K562 (cell line): ENCODE measurements at regions not wholly inside any gene's neighbourhood (a gene's known extent, or its start where the extent isn't known, plus 50 kb on each side); places are given as distances from the start of the nearest gene placed in this dataset.

ENCODE experiments used
- ATAC-seq: fragments of 200-7000 bp; cut with Tn5 transposase; 3 replicates; pipeline ENCODE4 v1.9.1; 2020; ENCODE audit warnings: moderate library complexity
- BruUV-seq: library from RNA; stranded (reverse); fragments of 400-500 nt; replicated peaks from 2 replicates; lab custom pipeline; 2021; lab: Mats Ljungman, UMichigan
- CTCF ChIA-PET: fragments of 300-600 bp; formaldehyde crosslinking; extraction: SDS; loops from one replicate; lab custom pipeline; 2021; ENCODE audit warnings: low intra/inter-chr PET ratio; lab: Yijun Ruan, JAX
- POLR2A ChIA-PET: fragments of 300-600, 350-650 bp; sonication (Branson Sonifier 250); formaldehyde crosslinking; extraction: SDS; loops from one replicate; lab custom pipeline; 2021; ENCODE audit warnings: antibody characterized with exemption, inconsistent platforms; lab: Yijun Ruan, JAX
- DNase-seq, 4 experiments: peaks; one replicate each; pipeline versions ENCODE4 v3.0.0 to v3.0.0-alpha.2; 2011 to 2018; ENCODE audit warnings: low spot score in 3 of 4, mixed read lengths in 3 of 4; ENCODE audit errors: extremely low read depth in 1 of 4
- FAIRE-seq: peaks from 2 replicates; lab custom pipeline; 2011; peaks lifted over from hg19 to GRCh38; lab: Jason Lieb, UNC
- H2AFZ ChIP-seq: 2 replicates; pipeline ENCODE4 v1.6.0; 2011; ENCODE audit warnings: low read depth, low read length, control low read depth, inconsistent platforms
- H3K27ac ChIP-seq: fragments of 200-600 bp; 3 replicates; pipeline ENCODE4 v1.8.0; 2011; ENCODE audit warnings: low read depth, mild to moderate bottlenecking, control low read depth, inconsistent platforms, low read length, moderate library complexity, mixed read lengths; ENCODE audit errors: extremely low read depth
- H3K27me3 ChIP-seq, 2 experiments: fragments of 300-600 bp in 1 of 2; 2 replicates in 1 of 2; 3 replicates in 1 of 2; pipeline versions ENCODE4 v1.6.0 to v1.8.0; 2011; ENCODE audit warnings: inconsistent platforms in 2 of 2, low read length in 2 of 2, mild to moderate bottlenecking in 1 of 2, mixed read lengths in 1 of 2, moderate library complexity in 1 of 2; ENCODE audit not compliant: control insufficient read depth in 2 of 2, insufficient read depth in 2 of 2
- H3K36me3 ChIP-seq: fragments of 300-600 bp; 3 replicates; pipeline ENCODE4 v1.8.0; 2011; ENCODE audit warnings: mild to moderate bottlenecking, low read length, inconsistent platforms; ENCODE audit not compliant: control insufficient read depth, insufficient read depth
- H3K4me1 ChIP-seq, 2 experiments: fragments of 200-600 bp in 1 of 2; replicated peaks in 1 of 2; 2 replicates in 1 of 2; 3 replicates in 1 of 2; pipeline versions ENCODE4 v1.5.1 to v1.8.0; 2011; ENCODE audit warnings: inconsistent platforms in 2 of 2, low read length in 2 of 2, mild to moderate bottlenecking in 1 of 2, mixed read lengths in 1 of 2, moderate library complexity in 1 of 2; ENCODE audit not compliant: control insufficient read depth in 2 of 2, insufficient read depth in 2 of 2
- H3K4me2 ChIP-seq: 2 replicates; pipeline ENCODE4 v1.6.1; 2011; ENCODE audit warnings: low read length, control low read depth, inconsistent platforms, mixed read lengths; ENCODE audit not compliant: insufficient read depth
- H3K4me3 ChIP-seq: fragments of 200-600 bp; sonication (generic), shearing (Covaris generic); 2 replicates; pipeline ENCODE4 v1.5.1; 2016; ENCODE audit warnings: control low read depth, inconsistent platforms
- H3K79me2 ChIP-seq: fragments of 200-600 bp; 3 replicates; pipeline ENCODE4 v1.8.0; 2011; ENCODE audit warnings: low read length, inconsistent platforms; ENCODE audit not compliant: control insufficient read depth, insufficient read depth
- H3K9ac ChIP-seq, 2 experiments: 2 replicates each; pipeline versions ENCODE4 v1.6.0 to v1.6.1; 2011; ENCODE audit warnings: low read depth in 2 of 2, low read length in 2 of 2, control low read depth in 1 of 2, inconsistent platforms in 1 of 2, mild to moderate bottlenecking in 1 of 2, mixed read lengths in 1 of 2; ENCODE audit not compliant: insufficient read depth in 1 of 2
- H3K9me1 ChIP-seq: one replicate; pipeline ENCODE4 v1.6.0; 2011; ENCODE audit warnings: inconsistent platforms, mild to moderate bottlenecking, low read length, moderate library complexity; ENCODE audit not compliant: control insufficient read depth, insufficient read depth
- H3K9me3 ChIP-seq: replicated peaks from 2 replicates; pipeline ENCODE4 v1.5.1; 2011; ENCODE audit warnings: low read depth, low read length, inconsistent platforms; ENCODE audit not compliant: control insufficient read depth, insufficient read depth
- H4K20me1 ChIP-seq: replicated peaks from 2 replicates; pipeline ENCODE4 v1.6.1; 2011; ENCODE audit warnings: low read length, inconsistent platforms, mixed read lengths; ENCODE audit not compliant: control insufficient read depth, insufficient read depth
- KAT7 ChIP-seq: sonication (generic); formaldehyde crosslinking; IDR thresholded peaks from 2 replicates; pipeline ENCODE4 v1.8.0; 2022; ENCODE audit warnings: missing genetic modification reagents, mild to moderate bottlenecking, borderline replicate concordance
- NCOA4 ChIP-seq: fragments of 450-650 bp; IDR thresholded peaks from 2 replicates; pipeline ENCODE4 v1.6.1; 2018; ENCODE audit warnings: mild to moderate bottlenecking; ENCODE audit not compliant: partially characterized antibody
- SMAD2 ChIP-seq: fragments of 150-350 bp; IDR thresholded peaks from 2 replicates; pipeline ENCODE4 v1.6.1; 2014; ENCODE audit warnings: low read depth, mild to moderate bottlenecking, low read length
- TCF7 ChIP-seq: sonication (generic); IDR thresholded peaks from 2 replicates; pipeline ENCODE4 v1.6.1; 2016; ENCODE audit warnings: antibody characterized with exemption, borderline replicate concordance
- ZNF785 ChIP-seq: fragments of 250-450 bp; sonication (Bioruptor Pico); IDR thresholded peaks from 2 replicates; pipeline ENCODE4 v1.4.0; 2020; ENCODE audit warnings: mild to moderate bottlenecking
- WGBS: fragments of 100-300 bp; shearing (Covaris generic); methylation state at CpG from one replicate; pipeline ENCODE4 v1.1.6; 2016; ENCODE audit warnings: low coverage, mixed read lengths; ENCODE audit not compliant: insufficient coverage; ENCODE audit errors: missing lambda C conversion rate; 5-methylcytosine and 5-hydroxymethylcytosine counted together
- in situ Hi-C: fragments of 300-500 bp; cut with MboI; formaldehyde crosslinking; loops from 4 replicates; pipeline ENCODE4 v1.15.0; 2018; ENCODE audit warnings: inconsistent platforms, mixed read lengths
- intact Hi-C: fragments of 100-400 bp; cut with micrococcal nuclease; formaldehyde crosslinking; loops from 2 replicates; pipeline ENCODE4 v1.14.2; 2022
- TF ChIP-seq, protein P1 (sequence below), 2 experiments: fragments of 450-650 bp; conservative IDR thresholded peaks; 2 replicates each; pipeline ENCODE4 v1.6.1; 2017; ENCODE audit warnings: mild to moderate bottlenecking in 2 of 2, moderate library complexity in 2 of 2

GRCh38 chr1:214880956-214881355 lies 201.6 kb upstream of the KCNK2 start:
- no peak for FAIRE-seq
- POLR2A ChIA-PET, result no interaction called here
- H3K4me2 ChIP-seq, result no peak overlapping the region
- H3K4me3 ChIP-seq, result no peak overlapping the region
- H3K79me2 ChIP-seq, result no peaks in the 10 kb centered on the region
- no peaks in the 10 kb centered on the region for H3K36me3 ChIP-seq
- H3K27ac ChIP-seq, result no peak overlapping the region
- ATAC-seq, result no peak
- no peaks in the 10 kb centered on the region for H3K9me3 ChIP-seq
- H2AFZ ChIP-seq, result no peak overlapping the region
- no peaks in the 10 kb centered on the region for H3K4me1 ChIP-seq
- no peak overlapping the region for H3K9ac ChIP-seq
- intact Hi-C loops (no loop called here), in situ Hi-C loops (no loop called here)
- no peak for DNase-seq
- TF ChIP-seq KAT7 (CRISPR knock-in tag), result no peak
- TF ChIP-seq, protein P1, sequence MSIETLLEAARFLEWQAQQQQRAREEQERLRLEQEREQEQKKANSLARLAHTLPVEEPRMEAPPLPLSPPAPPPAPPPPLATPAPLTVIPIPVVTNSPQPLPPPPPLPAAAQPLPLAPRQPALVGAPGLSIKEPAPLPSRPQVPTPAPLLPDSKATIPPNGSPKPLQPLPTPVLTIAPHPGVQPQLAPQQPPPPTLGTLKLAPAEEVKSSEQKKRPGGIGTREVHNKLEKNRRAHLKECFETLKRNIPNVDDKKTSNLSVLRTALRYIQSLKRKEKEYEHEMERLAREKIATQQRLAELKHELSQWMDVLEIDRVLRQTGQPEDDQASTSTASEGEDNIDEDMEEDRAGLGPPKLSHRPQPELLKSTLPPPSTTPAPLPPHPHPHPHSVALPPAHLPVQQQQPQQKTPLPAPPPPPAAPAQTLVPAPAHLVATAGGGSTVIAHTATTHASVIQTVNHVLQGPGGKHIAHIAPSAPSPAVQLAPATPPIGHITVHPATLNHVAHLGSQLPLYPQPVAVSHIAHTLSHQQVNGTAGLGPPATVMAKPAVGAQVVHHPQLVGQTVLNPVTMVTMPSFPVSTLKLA (conservative IDR thresholded peaks at IDR 0.05), result no peak
- TF ChIP-seq SMAD2, result no peak
- no peak for TF ChIP-seq TCF7
- TF ChIP-seq NCOA4, result no peak
- TF ChIP-seq ZNF785 (CRISPR knock-in tag), result no peak
- H4K20me1 ChIP-seq, result no peaks in the 10 kb centered on the region
- H3K9me1 ChIP-seq, result no peaks in the 10 kb centered on the region
- no peaks in the 10 kb centered on the region for H3K27me3 ChIP-seq
- BruUV-seq, result no TSS peak
- CTCF ChIA-PET, result no interaction called here
- 17% methylated on average over 5 of the region's 5 CpGs for WGBS
